RWPE2 (cell line): ENCODE measurements at regions not wholly inside any gene's neighbourhood (a gene's known extent, or its start where the extent isn't known, plus 50 kb on each side); places are given as distances from the start of the nearest gene placed in this dataset.

Source experiments
- ATAC-seq: fragments of 200-7000 bp; cut with Tn5 transposase; 3 replicates; pipeline ENCODE4 v1.9.1; 2021; ENCODE audit warnings: low read depth
- DNase-seq: peaks from one replicate; pipeline ENCODE4 v3.0.0-alpha.2; 2020; ENCODE audit warnings: low spot score
- H3K27ac ChIP-seq: fragments of 450-650 bp; 2 replicates; pipeline ENCODE4 v1.5.1; 2017; ENCODE audit warnings: mild to moderate bottlenecking; ENCODE audit not compliant: poor library complexity, severe bottlenecking
- H3K27me3 ChIP-seq: fragments of 250-450 bp; sonication (Bioruptor Pico); 2 replicates; pipeline ENCODE4 v1.5.1; 2021; ENCODE audit warnings: mild to moderate bottlenecking, moderate library complexity; ENCODE audit not compliant: insufficient read depth, poor library complexity, severe bottlenecking
- H3K36me3 ChIP-seq: fragments of 250-450 bp; sonication (Bioruptor Pico); 2 replicates; pipeline ENCODE4 v1.5.1; 2020; ENCODE audit warnings: low read depth, mild to moderate bottlenecking, moderate library complexity
- H3K4me1 ChIP-seq: fragments of 250-450 bp; sonication (Bioruptor Pico); 2 replicates; pipeline ENCODE4 v1.5.1; 2021; ENCODE audit warnings: mild to moderate bottlenecking, moderate library complexity; ENCODE audit not compliant: insufficient read depth, poor library complexity, severe bottlenecking
- H3K4me3 ChIP-seq: fragments of 250-450 bp; sonication (Bioruptor Pico); 2 replicates; pipeline ENCODE4 v1.5.1; 2021; ENCODE audit warnings: mild to moderate bottlenecking, moderate library complexity; ENCODE audit not compliant: severe bottlenecking
- H3K9me3 ChIP-seq: fragments of 250-450 bp; sonication (Bioruptor Pico); 2 replicates; pipeline ENCODE4 v1.5.1; 2021; ENCODE audit warnings: mild to moderate bottlenecking, moderate library complexity; ENCODE audit not compliant: severe bottlenecking
- TF ChIP-seq, protein P1 (sequence below): fragments of 450-650 bp; IDR thresholded peaks from one replicate; pipeline ENCODE4 v1.5.1; 2017; ENCODE audit warnings: mild to moderate bottlenecking, moderate library complexity; ENCODE audit not compliant: poor library complexity, severe bottlenecking

DNA sequence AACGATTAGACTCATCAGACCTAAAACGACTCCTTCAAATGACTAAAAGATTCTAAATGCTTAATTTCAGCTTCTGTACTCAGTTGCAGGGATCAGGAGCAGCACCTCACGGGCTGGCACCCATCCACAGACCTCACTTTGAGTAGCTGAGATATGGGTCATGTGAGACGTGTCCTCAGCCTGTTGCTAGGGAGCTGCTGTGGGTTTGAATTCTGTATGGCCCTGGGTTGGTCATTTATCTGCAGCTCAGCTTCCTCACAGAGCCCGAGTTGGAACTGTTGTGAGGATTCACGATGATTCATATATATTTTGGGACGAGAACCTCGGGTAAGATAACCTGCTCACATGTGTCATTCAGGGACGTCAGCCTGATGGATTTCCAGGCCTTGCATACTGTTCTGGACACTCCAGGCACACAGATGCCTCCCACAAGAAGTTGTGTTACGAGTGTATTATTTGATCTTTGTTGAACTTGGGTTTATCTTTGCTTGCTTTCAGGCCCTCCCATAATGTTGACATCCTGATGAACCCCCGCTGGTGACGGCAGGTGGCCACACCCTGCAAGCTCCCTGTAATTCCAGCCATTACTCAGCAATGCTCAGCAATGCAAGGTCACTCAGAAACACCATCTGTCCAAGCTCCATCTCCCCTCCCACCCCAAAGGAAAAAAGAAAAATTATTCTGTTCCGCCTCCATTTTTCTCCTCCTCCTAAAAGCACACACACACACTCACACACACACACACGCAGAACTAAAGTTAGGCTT lies 137.6 kb downstream of the RBFOX3 start:
- Histone ChIP-seq H3K4me3 (no peak overlapping the region), H3K36me3 (no peaks in the 10 kb centered on the region), H3K27me3 (peaks cover 83% of the 10 kb centered on the region), H3K9me3 (no peaks in the 10 kb centered on the region), H3K4me1 (no peaks in the 10 kb centered on the region), H3K27ac (no peak overlapping the region)
- DNase-seq (no peak), ATAC-seq (no peak; the same call in 2 of the 3 replicates)
- TF ChIP-seq, protein P1, sequence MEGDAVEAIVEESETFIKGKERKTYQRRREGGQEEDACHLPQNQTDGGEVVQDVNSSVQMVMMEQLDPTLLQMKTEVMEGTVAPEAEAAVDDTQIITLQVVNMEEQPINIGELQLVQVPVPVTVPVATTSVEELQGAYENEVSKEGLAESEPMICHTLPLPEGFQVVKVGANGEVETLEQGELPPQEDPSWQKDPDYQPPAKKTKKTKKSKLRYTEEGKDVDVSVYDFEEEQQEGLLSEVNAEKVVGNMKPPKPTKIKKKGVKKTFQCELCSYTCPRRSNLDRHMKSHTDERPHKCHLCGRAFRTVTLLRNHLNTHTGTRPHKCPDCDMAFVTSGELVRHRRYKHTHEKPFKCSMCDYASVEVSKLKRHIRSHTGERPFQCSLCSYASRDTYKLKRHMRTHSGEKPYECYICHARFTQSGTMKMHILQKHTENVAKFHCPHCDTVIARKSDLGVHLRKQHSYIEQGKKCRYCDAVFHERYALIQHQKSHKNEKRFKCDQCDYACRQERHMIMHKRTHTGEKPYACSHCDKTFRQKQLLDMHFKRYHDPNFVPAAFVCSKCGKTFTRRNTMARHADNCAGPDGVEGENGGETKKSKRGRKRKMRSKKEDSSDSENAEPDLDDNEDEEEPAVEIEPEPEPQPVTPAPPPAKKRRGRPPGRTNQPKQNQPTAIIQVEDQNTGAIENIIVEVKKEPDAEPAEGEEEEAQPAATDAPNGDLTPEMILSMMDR, result no peak

DNA sequence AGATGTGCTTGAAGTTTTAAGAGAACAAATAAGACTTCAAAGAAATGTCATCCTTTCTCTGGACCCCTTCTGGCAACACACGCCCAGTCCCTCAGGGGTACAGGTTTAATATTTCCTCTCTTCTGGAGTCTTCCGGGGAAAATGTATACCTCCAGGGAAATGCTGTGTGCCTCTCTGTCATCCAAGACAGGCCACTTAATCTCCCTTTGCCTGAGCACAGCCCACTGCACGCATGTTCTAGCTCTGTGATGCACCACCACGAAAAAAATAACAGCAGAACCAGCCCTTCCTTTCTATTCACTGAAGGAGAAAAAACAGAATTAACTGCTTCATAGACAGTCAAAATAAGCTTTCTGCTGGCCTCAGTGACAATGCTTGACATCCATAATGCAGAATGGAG lies 140.1 kb downstream of the RBFOX3 start:
- TF ChIP-seq, protein P1, result no peak
- H3K27me3 ChIP-seq, result peaks cover 79% of the 10 kb centered on the region
- no peak for ATAC-seq
- no peaks in the 10 kb centered on the region for H3K36me3 ChIP-seq
- no peaks in the 10 kb centered on the region for H3K9me3 ChIP-seq
- H3K4me3 ChIP-seq, result no peak overlapping the region
- no peaks in the 10 kb centered on the region for H3K4me1 ChIP-seq
- H3K27ac ChIP-seq, result no peak overlapping the region
- DNase-seq, result no peak

DNA sequence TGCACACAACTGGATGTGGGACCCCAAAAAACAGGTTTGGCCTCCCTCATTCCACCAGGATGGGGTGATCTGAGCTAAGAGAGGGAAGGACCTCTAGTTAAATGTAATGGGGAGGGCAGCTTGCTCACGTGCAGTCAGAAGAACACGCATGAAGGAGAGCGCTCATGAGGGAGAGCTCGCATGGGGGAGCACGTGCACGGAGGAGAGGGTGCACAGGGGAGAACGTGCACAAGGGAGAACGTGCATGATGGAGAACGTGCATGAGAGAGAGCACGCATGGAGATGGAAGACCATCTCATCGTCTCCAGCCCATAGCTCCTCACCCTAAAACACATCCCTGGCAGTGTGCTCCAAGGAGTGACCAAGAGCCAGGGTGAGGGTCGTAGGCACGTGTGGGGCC lies 141.2 kb downstream of the RBFOX3 start:
- ATAC-seq (no peak), DNase-seq (no peak)
- H3K9me3 ChIP-seq, result no peaks in the 10 kb centered on the region
- H3K36me3 ChIP-seq, result no peaks in the 10 kb centered on the region
- TF ChIP-seq, protein P1, result no peak
- peaks cover 81% of the 10 kb centered on the region for H3K27me3 ChIP-seq
- no peak overlapping the region for H3K4me3 ChIP-seq
- no peak overlapping the region for H3K27ac ChIP-seq
- H3K4me1 ChIP-seq, result no peaks in the 10 kb centered on the region

DNA sequence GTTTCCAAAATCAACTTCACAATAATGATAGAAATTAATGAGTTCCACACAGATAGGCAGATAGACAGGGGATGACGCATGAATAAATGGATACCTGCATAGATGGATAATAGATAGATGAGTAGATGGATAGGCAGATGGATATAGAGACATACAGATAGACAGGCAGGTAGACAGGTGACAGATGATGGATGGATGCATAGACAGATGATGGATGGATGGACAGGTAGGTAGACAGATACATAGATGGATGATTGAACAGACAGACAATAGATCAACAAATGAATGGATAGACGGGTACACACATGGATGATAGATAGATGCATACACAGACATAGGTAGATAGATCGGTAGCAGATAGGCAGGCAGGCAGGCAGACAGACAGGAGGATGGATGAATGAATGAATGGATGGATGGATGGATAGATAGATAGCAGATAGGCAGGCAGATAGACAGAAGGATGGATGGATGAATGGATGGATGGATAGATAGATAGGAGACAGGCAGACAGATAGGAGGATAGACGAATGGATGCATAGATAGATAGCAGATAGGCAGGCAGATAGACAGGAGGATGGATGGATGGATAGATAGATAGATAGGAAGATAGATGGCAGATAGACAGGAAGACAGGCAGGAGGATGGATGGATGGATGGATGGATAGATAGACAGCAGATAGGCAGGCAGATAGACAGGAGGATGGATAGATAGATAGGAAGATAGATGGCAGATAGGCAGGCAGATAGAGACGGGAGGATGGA lies 142.5 kb downstream of the RBFOX3 start:
- H3K4me1 ChIP-seq, result no peaks in the 10 kb centered on the region
- no peak overlapping the region for H3K27ac ChIP-seq
- H3K36me3 ChIP-seq, result no peaks in the 10 kb centered on the region
- TF ChIP-seq, protein P1, result no peak
- ATAC-seq (no peak), DNase-seq (no peak)
- H3K9me3 ChIP-seq, result no peaks in the 10 kb centered on the region
- peaks cover 79% of the 10 kb centered on the region for H3K27me3 ChIP-seq
- no peak overlapping the region for H3K4me3 ChIP-seq
